Endodermal cell (in vitro differentiated cells): ENCODE measurements at regions not wholly inside any gene's neighbourhood (a gene's known extent, or its start where the extent isn't known, plus 50 kb on each side); places are given as distances from the start of the nearest gene placed in this dataset.

Experiments
- DNase-seq: peaks from one replicate; pipeline ENCODE4 v3.0.0-alpha.2; 2017
- H3K27ac ChIP-seq: 2 replicates; pipeline ENCODE4 v1.5.1; 2013; ENCODE audit warnings: mild to moderate bottlenecking, low read depth, low read length, moderate library complexity
- H3K27me3 ChIP-seq: 2 replicates; pipeline ENCODE4 v1.6.1; 2013; ENCODE audit warnings: mild to moderate bottlenecking, low read length, moderate library complexity; ENCODE audit not compliant: insufficient read depth, control insufficient read depth, poor library complexity, severe bottlenecking
- H3K36me3 ChIP-seq: 2 replicates; pipeline ENCODE4 v1.7.0; 2013; ENCODE audit warnings: mild to moderate bottlenecking, low read length, moderate library complexity; ENCODE audit not compliant: control insufficient read depth, insufficient read depth
- H3K4me1 ChIP-seq: one replicate; pipeline ENCODE4 v1.7.0; 2013; ENCODE audit warnings: low read length; ENCODE audit not compliant: control insufficient read depth, insufficient read depth
- H3K4me3 ChIP-seq: 2 replicates; pipeline ENCODE4 v1.5.1; 2013; ENCODE audit warnings: mild to moderate bottlenecking, low read length, moderate library complexity
- H3K9ac ChIP-seq: 2 replicates; pipeline ENCODE4 v1.6.1; 2013; ENCODE audit warnings: mild to moderate bottlenecking, low read length, moderate library complexity; ENCODE audit not compliant: poor library complexity, severe bottlenecking; ENCODE audit errors: extremely low read depth
- H3K9me3 ChIP-seq: 2 replicates; pipeline ENCODE4 v1.6.1; 2013; ENCODE audit warnings: mild to moderate bottlenecking, low read length, moderate library complexity; ENCODE audit not compliant: control insufficient read depth
- H3K27ac Mint-ChIP-seq: 2 replicates; pipeline ENCODE4 v1.8.0; 2020; ENCODE audit warnings: mixed read lengths
- H3K27me3 Mint-ChIP-seq: 2 replicates; pipeline ENCODE4 v1.8.0; 2021; ENCODE audit warnings: mild to moderate bottlenecking, mixed read lengths; ENCODE audit not compliant: insufficient read depth
- H3K36me3 Mint-ChIP-seq: 2 replicates; pipeline ENCODE4 v1.8.0; 2020; ENCODE audit warnings: low read depth, mixed read lengths
- H3K4me1 Mint-ChIP-seq: 2 replicates; pipeline ENCODE4 v1.8.0; 2020; ENCODE audit warnings: mixed read lengths
- H3K4me3 Mint-ChIP-seq: 2 replicates; pipeline ENCODE4 v1.8.0; 2020; ENCODE audit warnings: mild to moderate bottlenecking, moderate library complexity, mixed read lengths
- H3K9me3 Mint-ChIP-seq: 2 replicates; pipeline ENCODE4 v1.8.0; 2020; ENCODE audit warnings: mild to moderate bottlenecking, mixed read lengths
- WGBS, 2 experiments: methylation state at CpG; one replicate each; pipeline versions ENCODE4 v1.1.5 to v1.1.7; 2013; ENCODE audit warnings: missing lambda C conversion rate in 2 of 2, mixed read lengths in 1 of 2; ENCODE audit not compliant: insufficient coverage in 1 of 2, insufficient read length in 1 of 2; 5-methylcytosine and 5-hydroxymethylcytosine counted together
- TF ChIP-seq, protein P1 (sequence below): fragments of 200-600 bp; sonication (generic); conservative IDR thresholded peaks from 2 replicates; pipeline ENCODE4 v1.5.0; 2021; ENCODE audit warnings: antibody characterized with exemption, mild to moderate bottlenecking

DNA sequence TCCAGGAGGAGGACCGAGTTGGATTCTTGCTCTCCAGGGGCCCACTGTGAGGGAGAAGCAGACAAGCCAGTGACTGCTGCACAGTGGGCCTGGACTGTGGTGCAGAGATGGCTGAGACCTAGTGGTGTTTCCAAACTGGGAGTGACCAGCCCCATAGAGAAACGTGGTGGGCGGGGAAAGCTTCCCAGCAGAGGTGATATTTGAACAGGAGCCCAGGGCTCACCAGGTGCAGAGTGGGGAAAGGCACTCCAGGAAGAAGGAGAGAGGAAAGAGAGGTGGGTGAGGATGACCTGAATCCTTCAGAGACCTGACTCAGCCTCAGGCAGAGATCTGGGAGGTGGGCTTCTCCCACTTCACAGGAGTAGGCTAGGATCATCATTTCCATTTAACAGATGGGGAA, 52.1 kb upstream of the RASD2 start:
- no peak for DNase-seq
- peaks cover 45% of the 10 kb centered on the region for H3K27me3 Mint-ChIP-seq
- H3K36me3 Mint-ChIP-seq: no peaks in the 10 kb centered on the region
- no peak overlapping the region for H3K27ac Mint-ChIP-seq
- H3K27ac ChIP-seq: no peak overlapping the region
- no peaks in the 10 kb centered on the region for H3K9me3 ChIP-seq
- H3K9me3 Mint-ChIP-seq: peaks cover 2% of the 10 kb centered on the region
- H3K9ac ChIP-seq: no peak overlapping the region
- peaks cover 8% of the 10 kb centered on the region for H3K4me1 Mint-ChIP-seq
- TF ChIP-seq, protein P1, sequence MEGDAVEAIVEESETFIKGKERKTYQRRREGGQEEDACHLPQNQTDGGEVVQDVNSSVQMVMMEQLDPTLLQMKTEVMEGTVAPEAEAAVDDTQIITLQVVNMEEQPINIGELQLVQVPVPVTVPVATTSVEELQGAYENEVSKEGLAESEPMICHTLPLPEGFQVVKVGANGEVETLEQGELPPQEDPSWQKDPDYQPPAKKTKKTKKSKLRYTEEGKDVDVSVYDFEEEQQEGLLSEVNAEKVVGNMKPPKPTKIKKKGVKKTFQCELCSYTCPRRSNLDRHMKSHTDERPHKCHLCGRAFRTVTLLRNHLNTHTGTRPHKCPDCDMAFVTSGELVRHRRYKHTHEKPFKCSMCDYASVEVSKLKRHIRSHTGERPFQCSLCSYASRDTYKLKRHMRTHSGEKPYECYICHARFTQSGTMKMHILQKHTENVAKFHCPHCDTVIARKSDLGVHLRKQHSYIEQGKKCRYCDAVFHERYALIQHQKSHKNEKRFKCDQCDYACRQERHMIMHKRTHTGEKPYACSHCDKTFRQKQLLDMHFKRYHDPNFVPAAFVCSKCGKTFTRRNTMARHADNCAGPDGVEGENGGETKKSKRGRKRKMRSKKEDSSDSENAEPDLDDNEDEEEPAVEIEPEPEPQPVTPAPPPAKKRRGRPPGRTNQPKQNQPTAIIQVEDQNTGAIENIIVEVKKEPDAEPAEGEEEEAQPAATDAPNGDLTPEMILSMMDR: no peak
- peaks cover 18% of the 10 kb centered on the region for H3K27me3 ChIP-seq
- 40 to 69% methylated on average over 2 to 3 of the region's 3 CpGs for WGBS, 2 experiments
- H3K4me3 ChIP-seq: no peak overlapping the region
- H3K4me1 ChIP-seq: no peaks in the 10 kb centered on the region
- no peak overlapping the region for H3K4me3 Mint-ChIP-seq
- no peaks in the 10 kb centered on the region for H3K36me3 ChIP-seq

DNA sequence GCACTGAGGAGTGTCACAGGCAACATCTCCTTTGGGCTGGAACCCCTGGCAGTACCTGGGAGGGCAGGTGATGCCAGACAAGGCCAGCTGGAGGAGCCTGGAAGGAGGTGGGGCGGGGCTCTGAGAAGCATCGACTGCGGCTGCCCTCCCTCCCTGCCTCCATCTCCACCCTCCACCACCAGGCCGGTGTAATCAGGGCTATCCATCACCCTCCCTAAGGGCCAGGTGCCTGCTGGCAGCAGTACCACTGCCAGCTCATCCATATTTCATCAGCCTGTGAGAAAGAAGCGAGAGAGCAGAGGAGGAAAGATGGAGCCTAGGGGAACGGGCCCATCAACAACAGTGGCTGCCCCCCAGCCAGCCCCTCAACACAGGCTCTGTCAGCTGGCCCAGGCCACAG, 51.4 kb upstream of the RASD2 start:
- TF ChIP-seq, protein P1: no peak
- H3K36me3 ChIP-seq: no peaks in the 10 kb centered on the region
- Mint-ChIP-seq H3K4me3 (no peak overlapping the region), H3K4me1 (peaks cover 8% of the 10 kb centered on the region), H3K27me3 (peaks cover 49% of the 10 kb centered on the region), H3K27ac (no peak overlapping the region), H3K36me3 (no peaks in the 10 kb centered on the region), H3K9me3 (peaks cover 2% of the 10 kb centered on the region)
- no peak for DNase-seq
- 70% methylated on average over 6 of the region's 6 CpGs; no CpG with 5 or more reads in 1 of the 2 experiments for WGBS, 2 experiments
- no peaks in the 10 kb centered on the region for H3K9me3 ChIP-seq
- H3K27me3 ChIP-seq: peaks cover 19% of the 10 kb centered on the region
- H3K4me1 ChIP-seq: no peaks in the 10 kb centered on the region
- no peak overlapping the region for H3K4me3 ChIP-seq
- H3K9ac ChIP-seq: no peak overlapping the region
- H3K27ac ChIP-seq: no peak overlapping the region
